DMS 273 treated with DMSO at 0.1 percent for 48 hours (cell line): ENCODE measurements at regions not wholly inside any gene's neighbourhood (a gene's known extent, or its start where the extent isn't known, plus 50 kb on each side); places are given as distances from the start of the nearest gene placed in this dataset.

Experiments used
- DNase-seq: peaks from one replicate; lab custom pipeline; 2025; lab: John Stamatoyannopoulos, UW

DNA sequence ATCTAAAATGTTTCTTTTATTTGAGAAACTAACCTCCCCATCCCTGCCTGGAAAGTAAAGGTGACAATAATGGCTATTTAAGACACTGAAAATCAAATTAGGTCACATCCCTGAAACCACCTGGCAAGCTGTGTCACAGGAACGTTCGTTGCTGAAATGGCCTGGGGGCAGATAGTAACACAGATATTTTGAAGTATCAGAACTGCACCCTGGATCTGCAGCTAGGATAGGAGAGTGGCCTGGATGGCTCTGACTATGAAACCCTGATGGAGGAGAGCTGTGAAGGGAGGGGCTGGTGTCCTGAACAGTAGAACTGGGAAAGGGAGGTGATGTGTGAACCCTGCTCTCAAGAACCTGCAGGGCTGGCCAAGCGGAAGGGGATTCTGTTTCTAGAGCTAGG lies 648.3 kb upstream of the CFAP20DC start:
- DNase-seq, result no peak

DNA sequence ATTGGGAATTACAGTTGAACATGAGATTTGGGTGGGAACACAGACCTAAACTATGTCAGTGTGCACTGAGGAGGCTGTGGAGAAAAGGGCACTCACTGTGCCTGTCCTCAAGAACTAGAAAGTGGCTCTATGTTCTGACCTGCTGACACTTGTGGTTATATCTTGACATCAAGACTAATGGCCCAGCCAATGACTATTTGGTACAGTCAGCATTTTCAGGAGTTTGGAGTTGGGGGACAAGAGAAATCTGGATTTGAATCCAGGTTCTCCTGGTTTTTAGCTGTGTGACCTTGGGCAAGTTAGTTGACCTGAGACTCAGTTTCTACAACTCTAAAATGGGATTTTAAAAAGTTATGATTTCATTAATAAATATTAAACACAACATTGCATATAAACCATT lies 647.0 kb upstream of the CFAP20DC start:
- DNase-seq, result no peak

DNA sequence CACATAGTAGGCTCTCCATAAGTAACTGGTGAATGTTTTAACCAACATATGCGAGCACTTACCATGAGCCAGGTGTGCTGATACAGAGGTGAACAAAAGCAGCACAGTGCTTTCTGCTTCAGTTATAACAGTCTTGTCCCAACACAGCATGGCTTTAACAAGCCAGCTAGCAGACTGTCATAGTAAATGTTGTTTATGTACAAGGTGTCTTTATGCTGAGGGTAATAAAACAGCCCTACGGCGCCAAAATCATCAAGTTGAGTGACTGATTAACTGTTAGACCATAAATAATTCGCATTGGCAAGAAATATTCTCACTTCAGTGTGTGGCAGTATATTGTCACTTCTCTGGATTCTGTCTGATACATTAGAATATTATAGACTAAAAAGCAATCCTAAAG lies 646.0 kb upstream of the CFAP20DC start:
- DNase-seq, result no peak

DNA sequence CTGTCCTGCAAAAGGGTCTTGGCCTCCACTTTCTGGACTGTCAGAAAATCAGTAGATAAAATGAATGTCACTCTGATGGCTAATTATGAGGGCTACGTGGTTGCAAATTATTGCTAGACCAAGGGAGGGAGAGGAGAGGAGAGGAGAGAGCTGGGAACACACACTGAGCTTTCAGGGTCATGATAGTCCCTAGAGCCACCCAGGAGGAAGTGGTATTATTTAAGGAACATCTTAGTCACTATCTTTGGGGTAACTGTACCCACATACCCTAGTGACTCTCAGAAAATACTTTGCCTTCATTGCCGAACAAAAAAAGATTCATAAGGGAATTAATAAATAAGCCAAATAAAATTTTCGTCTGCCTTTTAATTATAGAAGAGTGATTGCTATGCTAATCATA lies 642.3 kb upstream of the CFAP20DC start:
- no peak for DNase-seq

DNA sequence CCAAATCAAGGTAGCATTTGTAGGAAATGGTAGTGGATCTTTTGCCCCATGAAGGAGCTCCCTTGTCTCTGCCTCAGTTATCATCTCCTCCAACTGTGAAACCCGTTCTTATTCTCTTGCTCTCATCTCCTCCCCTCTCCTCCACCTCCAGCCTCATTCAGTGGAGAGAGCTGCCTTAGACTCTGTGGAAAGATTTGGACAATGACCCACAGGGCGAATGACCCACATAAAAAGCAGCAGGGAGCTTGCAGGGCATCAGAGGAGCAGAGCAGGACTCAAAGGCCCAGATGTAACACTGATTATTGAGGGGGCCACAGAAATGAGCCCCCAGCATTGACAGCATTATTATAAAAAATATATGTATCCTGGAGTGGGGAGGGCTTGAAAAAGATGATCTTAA lies 641.1 kb upstream of the CFAP20DC start:
- DNase-seq, result no peak

DNA sequence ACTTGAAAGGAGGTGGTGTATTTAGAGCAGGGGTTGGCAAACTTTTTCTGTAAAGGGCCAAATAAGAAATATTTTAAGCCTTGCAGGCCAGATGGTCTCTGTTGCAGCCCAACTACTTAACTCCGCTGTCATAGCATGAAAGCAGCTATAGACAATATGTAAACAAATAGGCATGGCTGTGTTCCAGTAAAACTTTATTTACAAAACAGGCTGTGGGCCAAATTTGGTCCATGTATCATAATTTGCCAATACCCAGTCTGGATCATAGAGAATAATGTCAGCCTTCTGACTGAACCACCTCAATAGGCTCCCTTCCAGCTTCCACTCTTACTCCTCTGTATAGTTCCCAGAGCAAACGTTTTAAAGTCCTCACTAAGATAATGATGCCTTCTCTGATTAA lies 638.8 kb upstream of the CFAP20DC start:
- no peak for DNase-seq

DNA sequence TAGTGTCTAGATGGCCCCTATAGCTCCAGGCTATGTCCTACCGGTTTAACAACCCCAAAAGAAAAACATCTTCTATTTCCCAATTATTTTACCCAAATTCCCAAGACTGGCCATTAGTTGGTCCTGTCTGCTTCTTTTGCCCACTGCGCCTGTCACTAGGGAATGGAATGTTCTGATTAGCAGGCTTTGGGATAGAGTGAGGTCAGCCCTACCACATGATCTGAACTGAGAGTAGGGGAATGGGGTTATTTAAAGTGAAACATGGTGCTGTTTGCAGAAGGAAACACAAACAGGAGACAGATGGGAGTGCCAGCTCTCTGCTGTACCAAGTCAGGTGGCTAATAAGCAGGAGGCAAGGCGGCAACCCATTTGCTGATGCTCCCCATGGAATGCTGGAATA lies 635.6 kb upstream of the CFAP20DC start:
- DNase-seq, result no peak

DNA sequence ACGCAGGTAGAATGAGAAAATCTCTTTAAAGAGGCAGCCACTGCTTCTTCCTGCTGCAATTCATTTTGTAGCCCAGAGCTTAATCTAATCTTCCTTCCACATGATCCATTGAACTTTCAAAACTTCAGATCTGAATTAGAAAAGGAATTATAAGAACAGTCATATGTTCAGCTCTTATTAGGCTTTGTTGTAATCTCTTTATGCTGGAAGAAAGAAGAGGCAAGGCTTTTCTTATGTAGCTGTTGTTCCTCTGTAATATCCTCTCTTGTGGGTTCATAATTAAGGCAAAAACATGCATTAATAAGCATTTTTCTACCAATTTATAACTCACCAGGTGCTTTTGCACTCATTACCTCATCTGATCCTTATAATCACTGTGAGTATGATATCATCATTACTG lies 634.9 kb upstream of the CFAP20DC start:
- DNase-seq, result no peak

DNA sequence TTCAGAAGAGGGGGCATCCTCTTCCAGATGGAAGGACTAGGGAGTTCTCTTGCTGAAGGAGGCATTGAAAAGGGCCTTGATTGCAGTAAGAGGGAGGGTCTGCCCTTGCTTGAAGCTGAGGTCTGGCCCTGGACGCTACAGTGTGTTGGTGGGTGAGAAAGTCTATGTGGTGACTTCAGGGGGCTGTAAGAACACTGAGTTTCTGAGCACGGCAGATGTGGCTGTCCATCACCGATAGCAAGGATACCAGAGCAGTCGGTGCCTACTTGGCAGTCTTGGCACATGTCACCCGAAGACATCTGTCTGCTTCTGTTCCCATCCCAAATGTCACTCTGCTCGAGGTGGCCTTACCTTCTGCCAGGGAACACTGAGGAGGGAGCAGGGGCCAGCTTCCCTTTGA lies 631.1 kb upstream of the CFAP20DC start:
- DNase-seq, result no peak

DNA sequence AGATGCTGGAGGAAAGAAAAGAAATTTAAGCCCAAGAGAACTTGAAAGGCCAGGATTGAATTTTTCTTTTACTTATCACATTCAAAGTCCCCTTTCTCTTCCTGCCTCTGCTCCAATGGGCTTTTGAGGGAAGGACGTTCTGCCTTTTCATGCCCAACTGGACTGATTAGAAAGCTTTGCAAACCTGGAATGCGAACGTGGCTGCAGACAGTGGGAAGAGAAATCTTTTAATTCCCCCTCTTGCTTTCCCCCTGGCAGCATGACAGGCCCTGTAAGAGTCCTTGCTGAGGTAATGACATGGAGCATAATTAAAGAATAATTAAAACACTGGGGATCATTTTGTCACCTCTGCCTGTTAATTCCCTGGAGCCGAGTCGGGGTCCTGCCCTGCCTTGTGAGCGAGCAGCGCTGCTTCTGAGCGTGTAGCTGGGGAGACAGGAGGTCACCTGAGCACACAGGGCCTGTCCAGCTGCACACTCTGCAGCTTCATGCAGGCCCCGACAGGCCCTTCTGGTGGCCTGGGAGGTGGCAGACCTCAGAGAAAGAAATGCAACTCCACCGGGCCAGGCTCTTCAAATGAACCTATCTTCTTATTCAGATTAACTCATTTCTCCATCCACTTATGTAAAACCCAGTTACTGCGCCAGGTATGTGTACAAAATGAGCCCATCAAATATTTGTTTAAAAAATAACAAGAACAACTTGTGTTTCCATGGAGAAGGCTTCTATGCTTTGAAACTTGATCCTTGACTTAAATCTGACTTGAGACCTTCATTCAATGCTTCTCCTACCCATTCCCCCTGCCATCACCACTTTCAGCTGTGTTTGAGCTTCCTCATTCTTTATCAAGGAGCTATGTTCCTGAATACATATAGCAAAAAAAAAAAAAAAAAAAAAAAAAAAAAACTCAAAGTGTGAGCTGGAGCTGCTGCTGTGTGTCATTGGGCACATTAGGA lies 628.2 kb upstream of the CFAP20DC start:
- no peak for DNase-seq

DNA sequence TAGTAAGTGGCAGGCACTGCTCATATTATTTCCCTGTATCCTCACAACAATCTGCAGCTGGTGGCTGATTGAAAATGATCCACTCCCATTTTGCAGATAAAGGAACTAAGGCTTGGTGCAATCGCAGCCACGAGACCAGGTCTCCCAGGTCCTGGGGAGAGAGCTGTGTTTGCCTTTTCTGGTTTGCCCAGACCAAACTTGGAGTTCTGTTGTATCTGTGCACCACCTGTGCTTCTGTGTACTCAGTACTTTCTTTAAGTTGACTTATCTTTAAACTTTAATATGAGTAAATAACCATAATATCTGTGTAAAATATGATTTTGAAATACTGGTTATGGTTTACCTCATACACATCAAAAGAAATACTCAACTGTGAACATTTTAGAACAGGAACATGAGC lies 625.7 kb upstream of the CFAP20DC start:
- DNase-seq, result no peak

DNA sequence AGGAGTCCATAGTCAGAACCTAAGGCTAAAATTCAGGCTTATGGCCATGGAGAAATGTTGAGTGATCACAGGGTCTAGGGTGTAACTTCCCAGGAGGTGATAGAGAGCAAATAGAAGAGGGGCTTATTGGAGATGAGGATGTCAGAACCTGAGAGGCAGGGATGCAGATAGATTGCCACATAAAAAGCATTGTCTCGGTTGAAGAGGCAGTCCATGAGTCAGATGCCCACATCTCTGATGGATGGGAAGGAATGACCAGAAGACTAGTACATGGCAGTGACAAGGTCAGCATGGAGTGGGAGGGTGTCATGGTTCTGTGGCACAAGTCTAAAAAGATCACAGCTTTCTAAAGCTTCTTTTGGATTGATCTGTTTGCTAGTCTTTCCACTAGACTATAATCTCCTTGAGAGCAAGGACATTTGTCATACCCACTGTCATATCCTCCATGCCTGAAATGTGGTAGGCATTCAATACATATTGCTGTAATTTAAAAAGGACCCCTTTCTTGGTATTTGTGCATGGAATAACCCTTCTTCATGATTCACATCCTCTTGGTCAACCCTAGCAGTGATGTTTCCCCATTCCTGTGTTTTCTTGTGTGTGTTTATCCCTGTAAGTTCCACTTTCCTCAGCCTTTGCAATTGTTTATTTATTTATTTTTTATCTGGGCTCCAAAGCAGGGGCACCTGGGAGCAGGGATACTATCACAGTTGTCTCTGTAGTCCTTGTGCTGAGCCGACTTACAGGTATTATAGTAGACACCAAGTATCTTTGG lies 613.4 kb upstream of the CFAP20DC start:
- no peak for DNase-seq

DNA sequence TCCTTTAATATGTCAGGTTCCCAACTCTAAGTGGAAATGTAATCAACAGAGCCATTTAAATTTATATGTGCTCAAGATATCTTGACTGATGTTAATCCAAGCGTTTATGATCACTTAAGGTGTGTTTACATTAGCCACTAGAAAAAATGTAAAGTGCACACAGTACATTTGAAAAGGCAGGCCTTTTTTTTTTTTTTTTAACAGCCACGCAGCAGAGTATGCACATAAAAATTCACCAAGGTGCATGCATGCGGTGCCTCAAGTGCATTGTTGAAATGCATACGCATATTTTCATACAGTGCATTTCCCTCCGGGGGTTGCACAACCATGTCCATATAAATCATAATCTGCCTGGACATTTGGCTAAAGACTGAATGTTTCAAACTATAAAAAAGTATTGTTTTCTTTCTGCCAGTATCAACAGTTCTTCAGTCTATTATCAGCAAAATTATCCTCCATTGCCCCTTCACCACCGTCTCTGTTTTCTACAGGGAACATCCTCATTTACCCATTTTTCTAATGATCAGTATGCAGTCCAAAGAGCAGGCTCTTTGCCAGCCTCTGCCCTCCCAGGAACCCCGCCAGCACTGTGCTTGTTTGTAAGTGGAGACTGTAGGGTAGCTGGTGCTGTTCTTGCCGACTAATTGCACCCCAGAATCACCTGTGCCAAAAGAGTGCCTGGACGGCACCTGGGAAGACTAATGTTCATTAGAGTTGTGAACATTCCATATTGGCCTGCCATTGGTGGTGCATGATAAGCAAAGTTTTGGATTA lies 611.2 kb upstream of the CFAP20DC start:
- no peak for DNase-seq

DNA sequence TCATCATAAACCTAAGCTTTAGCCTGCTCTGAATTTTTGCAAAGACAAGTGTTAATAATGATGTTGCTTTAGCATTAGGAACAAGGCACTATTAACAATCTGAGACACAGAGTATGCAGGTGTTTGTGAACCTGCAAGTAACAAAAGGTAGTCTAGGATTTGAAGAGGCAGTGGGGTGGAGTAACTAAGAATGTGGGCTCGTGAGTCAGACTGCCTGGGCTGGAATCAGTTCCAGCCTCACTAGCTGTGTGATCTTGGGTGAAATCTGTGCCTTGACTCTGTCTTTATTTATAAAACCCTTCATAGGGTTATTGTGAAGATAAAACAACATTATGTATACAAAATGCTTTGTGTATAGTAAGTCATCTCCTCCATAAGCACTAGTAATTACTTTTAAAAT lies 610.6 kb upstream of the CFAP20DC start:
- DNase-seq, result no peak

DNA sequence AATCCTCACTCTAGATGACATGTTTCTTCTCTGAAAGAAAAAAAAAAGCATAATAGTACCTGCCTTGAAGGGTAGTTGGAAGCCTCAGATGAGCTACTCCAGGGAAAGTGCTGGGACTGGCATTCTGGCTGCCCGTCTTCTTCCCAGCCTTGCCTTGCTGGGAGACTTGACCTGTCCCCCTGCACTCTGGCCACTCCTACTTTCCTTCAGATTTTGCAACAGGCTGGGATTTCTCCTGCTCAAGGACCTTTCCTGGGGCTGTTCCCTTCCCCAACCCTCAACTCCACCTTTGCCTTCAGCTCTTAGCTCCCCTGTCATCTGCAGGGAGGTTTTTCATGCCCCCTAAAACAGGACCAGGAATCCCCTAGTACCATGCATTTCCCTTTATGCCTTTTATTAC lies 609.9 kb upstream of the CFAP20DC start:
- DNase-seq, result no peak

DNA sequence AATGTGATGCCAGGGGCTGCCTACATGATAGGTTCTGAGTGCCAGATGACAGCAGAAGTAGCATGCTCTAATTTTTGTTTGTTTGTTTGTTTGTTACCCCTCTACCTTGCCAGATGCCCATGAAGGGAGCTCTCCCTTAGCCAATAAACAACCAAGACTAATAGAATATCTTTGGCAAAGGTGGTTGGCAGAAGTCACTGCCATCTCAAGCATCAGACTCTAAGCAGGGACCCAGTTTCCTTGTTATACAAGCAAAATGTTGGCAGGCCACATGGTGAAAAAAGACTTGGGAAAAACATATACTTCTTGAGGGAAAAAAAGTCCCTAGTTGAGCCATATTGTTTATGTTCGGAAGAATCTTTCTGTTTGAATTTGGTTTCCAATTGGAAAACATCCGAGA lies 609.0 kb upstream of the CFAP20DC start:
- no peak for DNase-seq

DNA sequence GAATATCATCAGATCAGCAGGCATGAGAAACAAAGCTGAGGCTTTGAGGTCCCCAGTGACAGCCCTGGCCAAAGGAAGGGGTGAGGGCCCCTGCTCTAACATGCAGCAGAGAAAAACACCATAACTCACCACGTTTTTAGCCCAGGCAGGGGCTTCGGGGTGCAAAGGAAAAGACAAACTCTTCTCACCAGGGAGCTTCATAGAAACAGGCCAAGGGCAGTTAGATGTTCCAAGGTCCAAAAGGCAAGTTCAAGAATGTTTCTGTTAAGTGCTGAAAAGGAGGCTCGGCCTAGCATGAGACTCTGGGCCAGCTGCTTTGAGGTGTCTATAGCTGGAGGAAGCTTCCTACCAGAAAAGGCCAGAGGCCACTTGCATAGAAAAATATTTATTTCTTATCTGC lies 608.4 kb upstream of the CFAP20DC start:
- no peak for DNase-seq

DNA sequence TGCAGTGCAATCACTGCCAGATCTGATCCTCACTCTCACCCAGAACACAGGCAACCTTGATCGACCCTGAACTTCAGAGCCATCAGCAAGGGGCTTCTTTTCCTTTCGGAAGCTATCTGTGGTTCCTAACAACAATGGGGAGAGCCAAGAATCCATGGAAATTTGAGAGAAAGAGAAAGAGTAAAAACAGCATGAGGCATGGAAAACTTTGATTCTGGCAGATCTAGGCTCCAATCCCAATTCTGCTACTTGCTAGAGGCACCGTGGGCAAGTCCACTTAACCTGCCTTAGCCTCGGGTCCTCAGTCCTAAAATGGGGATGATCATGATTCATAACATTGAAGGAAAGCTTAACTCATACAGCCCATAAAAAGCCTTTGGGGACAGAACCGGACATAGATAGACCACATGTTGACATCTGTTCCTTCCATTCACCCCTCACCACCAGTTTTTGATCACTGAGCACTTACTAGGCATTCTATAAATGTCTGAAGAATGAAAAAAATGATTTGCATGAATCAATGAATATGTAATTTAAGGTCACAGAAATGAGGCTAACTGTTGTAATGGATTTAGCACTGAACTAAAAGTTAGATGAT lies 605.7 kb upstream of the CFAP20DC start:
- no peak for DNase-seq

DNA sequence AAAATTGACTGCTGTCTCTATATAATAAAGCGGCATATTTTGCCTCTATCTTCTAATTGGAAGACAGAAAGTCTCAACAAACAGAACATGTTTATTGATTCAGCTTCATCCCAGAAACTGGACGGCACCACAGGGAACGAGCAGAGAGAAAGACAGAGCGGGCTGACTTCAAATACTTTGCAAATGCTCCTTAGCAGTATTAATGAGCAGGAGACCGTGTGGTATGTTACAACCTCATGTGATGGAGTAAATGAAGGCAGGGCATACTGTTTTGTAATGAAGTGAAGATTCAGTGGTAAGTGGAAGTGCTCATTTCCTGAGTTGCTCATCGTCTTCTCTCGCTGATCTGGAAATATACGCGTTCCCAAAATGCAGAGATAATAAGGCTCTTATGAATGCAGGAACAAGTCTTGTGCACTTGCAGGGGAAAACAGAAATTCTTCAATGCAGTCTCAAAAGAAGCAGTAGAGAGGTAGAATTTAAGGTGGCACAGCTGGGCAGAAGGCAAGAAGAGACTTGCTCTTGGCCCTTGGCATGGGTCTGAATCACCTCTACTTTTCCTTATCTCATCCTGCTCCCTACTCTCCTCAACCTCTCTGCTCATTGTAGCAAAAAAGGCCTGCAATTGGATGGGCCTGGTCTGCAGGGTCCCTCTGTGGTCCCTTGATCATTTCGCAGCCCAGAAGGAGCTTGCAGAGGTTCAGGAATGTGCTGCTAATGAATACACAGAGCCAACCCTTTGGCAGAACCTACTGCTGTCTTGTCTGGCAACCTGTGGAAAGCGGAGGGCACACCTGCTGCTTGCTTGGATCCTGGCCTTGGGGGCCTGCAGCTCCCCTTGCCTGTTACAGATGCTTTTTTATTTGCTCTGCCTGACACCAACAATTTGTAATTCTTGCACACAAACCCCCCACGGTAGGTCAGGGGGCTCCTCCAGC lies 604.9 kb upstream of the CFAP20DC start:
- no peak for DNase-seq

DNA sequence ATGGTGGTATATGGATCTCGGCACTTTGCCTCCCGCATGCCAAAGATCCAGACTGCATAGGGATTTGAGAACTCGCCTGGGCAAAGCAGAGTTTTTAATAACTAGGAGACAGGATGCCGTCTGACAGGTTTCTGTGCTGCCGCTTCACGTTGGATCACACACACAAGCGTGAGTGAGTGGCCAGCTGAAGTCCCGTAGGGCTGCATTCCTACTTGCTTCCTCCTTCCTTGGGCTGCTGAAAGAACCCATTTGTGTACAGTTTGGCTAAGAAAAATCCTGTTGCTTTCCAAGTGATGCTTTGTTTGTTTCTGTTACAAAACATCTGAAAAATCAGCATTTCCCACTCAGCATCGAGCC lies 604.3 kb upstream of the CFAP20DC start:
- no peak for DNase-seq
